ENCODE measurements at regions not wholly inside any gene's neighbourhood (a gene's known extent, or its start where the extent isn't known, plus 50 kb on each side); places are given as distances from the start of the nearest gene placed in this dataset.
A peak's percentile ranks its signal among the peaks of the same experiment; 100 is the strongest.

- H3K27ac ChIP-seq: peak overlapping the region; percentile 61
- peak; percentile 65 for DNase-seq
- in situ Hi-C loops (cut with HindIII; ENCODE audit: low pct_ligation_motif_present, low sequenced_read_pairs): no loop called here
- TF ChIP-seq CTCF (IDR thresholded peaks at IDR 0.05; ENCODE audit: low read depth, low read length, missing control alignments): no peak
- H3K27me3 ChIP-seq (replicated peaks): no peaks in the 10 kb centered on the region
- no peak overlapping the region for H3K4me3 ChIP-seq (ENCODE audit: low read depth, low read length)
- H3K36me3 ChIP-seq (replicated peaks): no peaks in the 10 kb centered on the region
These were observed 125.7 kb upstream of the DDHD1 start for GRCh38 chr14:53278602-53279506.

- DNase-seq: no peak
- Histone ChIP-seq H3K36me3 (replicated peaks) (no peaks in the 10 kb centered on the region), H3K27me3 (replicated peaks) (no peaks in the 10 kb centered on the region), H3K4me3 (ENCODE audit: low read depth, low read length) (no peak overlapping the region), H3K27ac (no peak overlapping the region)
- no peak for TF ChIP-seq CTCF (IDR thresholded peaks at IDR 0.05; ENCODE audit: low read depth, low read length, missing control alignments)
- in situ Hi-C loops (cut with HindIII; ENCODE audit: low pct_ligation_motif_present, low sequenced_read_pairs): no loop called here
These were observed 120.5 kb upstream of the DDHD1 start for GRCh38 chr14:53273671-53274072.

GRCh38 chr14:53265025-53265424, 111.9 kb upstream of the DDHD1 start:
- H3K4me3 ChIP-seq (ENCODE audit: low read depth, low read length): no peak overlapping the region
- TF ChIP-seq CTCF (IDR thresholded peaks at IDR 0.05; ENCODE audit: low read depth, low read length, missing control alignments): no peak
- in situ Hi-C loops (cut with HindIII; ENCODE audit: low pct_ligation_motif_present, low sequenced_read_pairs): no loop called here

GRCh38 chr14:53260928-53261327, 107.8 kb upstream of the DDHD1 start:
- in situ Hi-C loops (cut with HindIII; ENCODE audit: low pct_ligation_motif_present, low sequenced_read_pairs): no loop called here

More at GRCh38 chr14:53265025-53265424, 111.9 kb upstream of the DDHD1 start:
- DNase-seq: no peak
- Histone ChIP-seq H3K36me3 (replicated peaks) (no peaks in the 10 kb centered on the region), H3K27ac (no peak overlapping the region), H3K27me3 (replicated peaks) (no peaks in the 10 kb centered on the region)

GRCh38 chr14:53260286-53260685, 107.2 kb upstream of the DDHD1 start:
- no peaks in the 10 kb centered on the region for H3K36me3 ChIP-seq (replicated peaks)
- no peak overlapping the region for H3K4me3 ChIP-seq (ENCODE audit: low read depth, low read length)
- in situ Hi-C loops (cut with HindIII; ENCODE audit: low pct_ligation_motif_present, low sequenced_read_pairs): no loop called here
- no peak overlapping the region for H3K27ac ChIP-seq
- no peak for TF ChIP-seq CTCF (IDR thresholded peaks at IDR 0.05; ENCODE audit: low read depth, low read length, missing control alignments)
- no peaks in the 10 kb centered on the region for H3K27me3 ChIP-seq (replicated peaks)
- DNase-seq: no peak

More at GRCh38 chr14:53260928-53261327, 107.8 kb upstream of the DDHD1 start:
- no peaks in the 10 kb centered on the region for H3K36me3 ChIP-seq (replicated peaks)
- no peak for DNase-seq
- no peak overlapping the region for H3K27ac ChIP-seq
- H3K27me3 ChIP-seq (replicated peaks): no peaks in the 10 kb centered on the region
- no peak overlapping the region for H3K4me3 ChIP-seq (ENCODE audit: low read depth, low read length)
- TF ChIP-seq CTCF (IDR thresholded peaks at IDR 0.05; ENCODE audit: low read depth, low read length, missing control alignments): no peak
